Upper lobe of right lung (tissue), 1 donor: ENCODE measurements at regions not wholly inside any gene's neighbourhood (a gene's known extent, or its start where the extent isn't known, plus 50 kb on each side); places are given as distances from the start of the nearest gene placed in this dataset.

Experiments used
- ATAC-seq: fragments of 200-7000 bp; cut with Tn5 transposase; one replicate; pipeline ENCODE4 v1.9.1; 2020; ENCODE audit warnings: mild to moderate bottlenecking, moderate library complexity
- DNase-seq: peaks from one replicate; pipeline ENCODE4 v3.0.0-alpha.2; 2020
- H3K27ac ChIP-seq: fragments of 200-600 bp; one replicate; pipeline ENCODE4 v1.8.0; 2022
- H3K27me3 ChIP-seq: fragments of 200-600 bp; one replicate; pipeline ENCODE4 v1.8.0; 2022; ENCODE audit warnings: mild to moderate bottlenecking
- H3K36me3 ChIP-seq: fragments of 200-600 bp; one replicate; pipeline ENCODE4 v1.8.0; 2022
- H3K4me1 ChIP-seq: fragments of 200-600 bp; one replicate; pipeline ENCODE4 v1.8.0; 2022
- H3K4me3 ChIP-seq: fragments of 200-600 bp; one replicate; pipeline ENCODE4 v1.8.0; 2022; ENCODE audit warnings: mild to moderate bottlenecking
- H3K9me3 ChIP-seq: fragments of 200-600 bp; one replicate; pipeline ENCODE4 v1.8.0; 2022
- intact Hi-C: fragments of 100-400 bp; cut with DNase I; formaldehyde crosslinking; loops from one replicate; pipeline ENCODE4 v1.11.0; 2022
- TF ChIP-seq, protein P1 (sequence below): fragments of 200-600 bp; IDR thresholded peaks from one replicate; pipeline ENCODE4 v1.8.0; 2022; ENCODE audit warnings: antibody characterized with exemption
- donor health status: DM: no; HTN: yes; CAD: no; lungs with severe emphysema.

DNA sequence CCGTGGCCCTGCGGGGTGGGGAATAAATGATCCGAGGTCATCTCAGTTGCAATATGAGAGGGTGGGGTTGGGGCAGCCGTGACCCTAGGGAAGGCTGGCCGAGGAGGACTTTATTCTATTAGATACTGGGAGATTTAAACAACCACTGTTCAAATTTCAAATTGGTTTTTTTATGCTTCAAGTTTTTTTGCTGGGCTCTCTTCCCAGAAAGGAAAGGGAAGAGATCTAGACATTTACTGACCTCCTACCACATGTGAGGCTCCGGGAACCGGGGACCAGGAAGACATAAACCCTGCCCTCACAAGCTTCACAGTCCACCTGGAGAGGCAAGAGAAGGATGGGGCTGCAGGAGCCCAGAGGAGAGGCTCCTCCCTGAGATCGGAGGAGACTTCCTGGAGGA lies 207.3 kb downstream of the FOXD2 start:
- no peaks in the 10 kb centered on the region for H3K27me3 ChIP-seq
- no peaks in the 10 kb centered on the region for H3K9me3 ChIP-seq
- no peak for DNase-seq
- H3K4me1 ChIP-seq: no peaks in the 10 kb centered on the region
- H3K4me3 ChIP-seq: no peak overlapping the region
- intact Hi-C loops: no loop called here
- ATAC-seq: no peak
- no peaks in the 10 kb centered on the region for H3K36me3 ChIP-seq
- TF ChIP-seq, protein P1, sequence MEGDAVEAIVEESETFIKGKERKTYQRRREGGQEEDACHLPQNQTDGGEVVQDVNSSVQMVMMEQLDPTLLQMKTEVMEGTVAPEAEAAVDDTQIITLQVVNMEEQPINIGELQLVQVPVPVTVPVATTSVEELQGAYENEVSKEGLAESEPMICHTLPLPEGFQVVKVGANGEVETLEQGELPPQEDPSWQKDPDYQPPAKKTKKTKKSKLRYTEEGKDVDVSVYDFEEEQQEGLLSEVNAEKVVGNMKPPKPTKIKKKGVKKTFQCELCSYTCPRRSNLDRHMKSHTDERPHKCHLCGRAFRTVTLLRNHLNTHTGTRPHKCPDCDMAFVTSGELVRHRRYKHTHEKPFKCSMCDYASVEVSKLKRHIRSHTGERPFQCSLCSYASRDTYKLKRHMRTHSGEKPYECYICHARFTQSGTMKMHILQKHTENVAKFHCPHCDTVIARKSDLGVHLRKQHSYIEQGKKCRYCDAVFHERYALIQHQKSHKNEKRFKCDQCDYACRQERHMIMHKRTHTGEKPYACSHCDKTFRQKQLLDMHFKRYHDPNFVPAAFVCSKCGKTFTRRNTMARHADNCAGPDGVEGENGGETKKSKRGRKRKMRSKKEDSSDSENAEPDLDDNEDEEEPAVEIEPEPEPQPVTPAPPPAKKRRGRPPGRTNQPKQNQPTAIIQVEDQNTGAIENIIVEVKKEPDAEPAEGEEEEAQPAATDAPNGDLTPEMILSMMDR: no peak
- H3K27ac ChIP-seq: no peak overlapping the region

DNA sequence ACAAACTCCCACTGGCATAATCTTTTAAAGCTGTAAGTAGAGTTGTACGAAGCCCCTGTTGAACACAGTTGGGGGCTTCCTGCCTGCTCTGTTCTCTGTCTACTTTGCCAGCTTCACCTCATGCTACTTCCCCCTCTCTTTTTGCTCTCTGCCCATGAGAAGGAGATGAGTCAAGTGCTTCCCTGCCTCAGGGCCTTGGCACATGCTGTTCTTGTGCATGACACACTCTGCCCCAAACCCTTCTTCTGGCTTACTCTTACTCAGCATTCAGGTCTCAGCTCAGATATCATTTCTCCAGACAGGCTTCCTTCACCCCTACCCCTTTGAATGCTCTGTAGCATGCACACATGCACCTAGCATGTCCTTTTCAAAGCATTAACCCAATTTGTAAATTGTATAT lies 208.8 kb downstream of the FOXD2 start:
- TF ChIP-seq, protein P1: no peak
- ATAC-seq (no peak), DNase-seq (no peak)
- H3K4me3 ChIP-seq: no peak overlapping the region
- H3K9me3 ChIP-seq: no peaks in the 10 kb centered on the region
- no peaks in the 10 kb centered on the region for H3K36me3 ChIP-seq
- H3K27me3 ChIP-seq: no peaks in the 10 kb centered on the region
- no peaks in the 10 kb centered on the region for H3K4me1 ChIP-seq
- intact Hi-C loops: no loop called here
- H3K27ac ChIP-seq: no peak overlapping the region

DNA sequence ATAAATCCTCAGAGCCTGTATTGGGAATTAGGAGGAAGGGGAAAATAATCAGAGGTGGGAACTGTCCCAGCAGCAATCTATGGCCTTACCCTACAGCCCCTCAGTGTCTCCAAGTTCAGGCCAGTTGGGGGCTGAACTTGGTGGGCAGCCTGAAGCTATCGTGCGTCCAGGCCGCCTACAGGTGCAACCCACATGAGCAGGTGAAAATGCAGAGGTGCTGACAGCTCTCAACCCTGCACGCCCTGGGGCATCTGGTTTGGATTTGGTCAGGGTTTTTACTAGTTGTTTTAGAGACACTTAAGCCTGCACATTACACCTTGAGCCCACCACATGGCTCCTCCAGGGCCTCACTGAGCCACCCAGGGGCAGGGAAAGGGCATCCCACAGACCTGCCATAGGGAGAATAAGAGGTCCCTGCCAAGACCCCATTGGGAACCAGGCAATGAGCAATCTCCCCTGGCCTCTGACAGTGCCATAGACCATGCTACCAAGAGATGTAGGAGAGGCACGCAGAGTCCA lies 209.5 kb downstream of the FOXD2 start:
- no peak overlapping the region for H3K27ac ChIP-seq
- DNase-seq (no peak), ATAC-seq (no peak)
- H3K27me3 ChIP-seq: no peaks in the 10 kb centered on the region
- no peaks in the 10 kb centered on the region for H3K4me1 ChIP-seq
- TF ChIP-seq, protein P1: no peak
- no peak overlapping the region for H3K4me3 ChIP-seq
- intact Hi-C loops: no loop called here
- no peaks in the 10 kb centered on the region for H3K9me3 ChIP-seq
- no peaks in the 10 kb centered on the region for H3K36me3 ChIP-seq

DNA sequence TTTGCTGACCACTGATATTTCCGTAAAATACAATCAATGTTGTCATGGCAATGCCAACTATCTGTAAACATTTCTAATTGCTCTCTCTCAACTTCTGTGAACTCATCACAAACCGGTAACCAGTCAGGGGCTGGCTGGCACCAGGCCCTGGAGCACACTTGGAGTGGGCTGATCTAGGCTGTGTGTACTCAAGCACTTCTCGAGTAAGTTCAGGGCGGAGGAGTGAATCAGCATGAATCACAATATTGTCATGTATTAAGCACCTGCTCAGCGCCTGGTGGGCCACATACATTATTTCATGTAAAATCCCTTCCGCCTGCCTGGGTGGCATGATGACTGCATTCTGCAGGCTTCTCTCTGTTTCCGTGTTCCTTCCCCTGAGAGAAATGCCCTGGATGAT lies 212.4 kb downstream of the FOXD2 start:
- H3K9me3 ChIP-seq: no peaks in the 10 kb centered on the region
- TF ChIP-seq, protein P1: no peak
- no peaks in the 10 kb centered on the region for H3K36me3 ChIP-seq
- peak; percentile 81 for ATAC-seq
- peak; percentile 85 for DNase-seq
- no peak overlapping the region for H3K4me3 ChIP-seq
- H3K27me3 ChIP-seq: no peaks in the 10 kb centered on the region
- intact Hi-C loops: loop anchor here (10.0 kb wide), 1 partner anchor 85 kb away; no protein-coding TSS in a partner anchor
- no peak overlapping the region for H3K27ac ChIP-seq
- H3K4me1 ChIP-seq: no peaks in the 10 kb centered on the region

DNA sequence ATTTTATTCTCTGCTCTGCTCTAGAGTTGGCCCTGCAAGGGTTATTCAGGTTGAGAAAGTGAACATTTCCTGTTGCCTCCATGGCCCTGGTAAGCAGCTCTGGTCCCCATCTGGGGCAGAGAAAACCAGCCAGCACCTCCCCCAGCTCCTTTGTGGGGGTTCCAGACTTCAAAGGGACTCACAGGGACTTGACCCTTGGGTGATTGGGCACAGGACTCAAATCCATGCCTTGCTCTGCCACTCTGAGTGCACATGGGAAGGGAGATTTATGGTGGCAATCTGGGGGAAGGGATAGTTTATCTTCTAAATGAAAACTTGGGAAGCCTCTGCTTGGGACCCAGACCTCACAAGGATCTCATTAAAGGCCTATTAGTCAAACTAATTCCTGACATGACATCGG lies 212.8 kb downstream of the FOXD2 start:
- H3K4me3 ChIP-seq: no peak overlapping the region
- ATAC-seq (no peak), DNase-seq (no peak)
- H3K27ac ChIP-seq: no peak overlapping the region
- no peaks in the 10 kb centered on the region for H3K9me3 ChIP-seq
- H3K36me3 ChIP-seq: no peaks in the 10 kb centered on the region
- intact Hi-C loops: loop anchor here (10.0 kb wide), 1 partner anchor 86 kb away; no protein-coding TSS in a partner anchor
- no peaks in the 10 kb centered on the region for H3K4me1 ChIP-seq
- H3K27me3 ChIP-seq: no peaks in the 10 kb centered on the region
- TF ChIP-seq, protein P1: no peak
